ENCODE measurements at regions not wholly inside any gene's neighbourhood (a gene's known extent, or its start where the extent isn't known, plus 50 kb on each side); places are given as distances from the start of the nearest gene placed in this dataset.

- Histone ChIP-seq H3K4me1 (no peaks in the 10 kb centered on the region), H3K9me3 (no peaks in the 10 kb centered on the region), H3K36me3 (replicated peaks in 1 of 2; ENCODE audit: insufficient read depth in 1 of 2, low read depth in 2 of 2) (no peaks in the 10 kb centered on the region), H3K4me3 (no peak overlapping the region), H3K27ac (no peak overlapping the region), H3K27me3 (no peaks in the 10 kb centered on the region)
- DNase-seq, result no peak
- intact Hi-C loops (cut with DNase I), result no loop called here
- TF ChIP-seq POLR2A (IDR thresholded peaks at IDR 0.05), result no peak
- no peak for TF ChIP-seq CTCF (IDR thresholded peaks at IDR 0.05)
- WGBS, 2 donors, result 39 to 53% methylated on average over 3 of the region's 3 CpGs
- ATAC-seq, result no peak
Measured at GRCh38 chr2:82852787-82853186, 1606.3 kb downstream of the SUCLG1 start.

- no peak for ATAC-seq
- DNase-seq, result no peak
- 83 to 88% methylated on average over 10 of the region's 10 CpGs for WGBS, 2 donors
Measured at GRCh38 chr2:82848285-82848684, 1610.8 kb downstream of the SUCLG1 start.

GRCh38 chr2:82839036-82839435, 1620.0 kb downstream of the SUCLG1 start:
- Histone ChIP-seq H3K36me3 (replicated peaks in 1 of 2; ENCODE audit: insufficient read depth in 1 of 2, low read depth in 2 of 2) (no peaks in the 10 kb centered on the region), H3K4me1 (no peaks in the 10 kb centered on the region), H3K9me3 (no peaks in the 10 kb centered on the region), H3K27ac (no peak overlapping the region), H3K4me3 (no peak overlapping the region), H3K27me3 (no peaks in the 10 kb centered on the region)
- WGBS, 2 donors, result 65 to 67% methylated on average over 4 of the region's 4 CpGs
- intact Hi-C loops (cut with DNase I), result no loop called here
- no peak for ATAC-seq
- TF ChIP-seq POLR2A (IDR thresholded peaks at IDR 0.05) (no peak), CTCF (IDR thresholded peaks at IDR 0.05) (no peak)
- no peak for DNase-seq

More at GRCh38 chr2:82848285-82848684, 1610.8 kb downstream of the SUCLG1 start:
- H3K4me1 ChIP-seq, result no peaks in the 10 kb centered on the region
- no peaks in the 10 kb centered on the region for H3K9me3 ChIP-seq
- no peak overlapping the region for H3K27ac ChIP-seq
- intact Hi-C loops (cut with DNase I), result no loop called here
- H3K4me3 ChIP-seq, result no peak overlapping the region
- no peaks in the 10 kb centered on the region for H3K36me3 ChIP-seq (replicated peaks in 1 of 2; ENCODE audit: insufficient read depth in 1 of 2, low read depth in 2 of 2)
- TF ChIP-seq POLR2A (IDR thresholded peaks at IDR 0.05), result no peak
- no peak for TF ChIP-seq CTCF (IDR thresholded peaks at IDR 0.05)
- H3K27me3 ChIP-seq, result no peaks in the 10 kb centered on the region

- no peaks in the 10 kb centered on the region for H3K27me3 ChIP-seq
- H3K36me3 ChIP-seq (replicated peaks in 1 of 2; ENCODE audit: insufficient read depth in 1 of 2, low read depth in 2 of 2), result no peaks in the 10 kb centered on the region
- H3K9me3 ChIP-seq, result no peaks in the 10 kb centered on the region
- no peak overlapping the region for H3K27ac ChIP-seq
- TF ChIP-seq POLR2A (IDR thresholded peaks at IDR 0.05) (no peak), CTCF (IDR thresholded peaks at IDR 0.05) (no peak)
- H3K4me3 ChIP-seq, result no peak overlapping the region
- ATAC-seq (no peak), DNase-seq (no peak)
- H3K4me1 ChIP-seq, result no peaks in the 10 kb centered on the region
- WGBS, 2 donors, result 63 to 85% methylated on average over 3 of the region's 3 CpGs
- intact Hi-C loops (cut with DNase I), result no loop called here
Measured at GRCh38 chr2:82837588-82838304, 1621.3 kb downstream of the SUCLG1 start.

GRCh38 chr2:82834893-82835292, 1624.2 kb downstream of the SUCLG1 start:
- Histone ChIP-seq H3K9me3 (no peaks in the 10 kb centered on the region), H3K4me3 (no peak overlapping the region), H3K4me1 (peaks cover 17% of the 10 kb centered on the region), H3K27ac (no peak overlapping the region), H3K27me3 (no peaks in the 10 kb centered on the region), H3K36me3 (replicated peaks in 1 of 2; ENCODE audit: insufficient read depth in 1 of 2, low read depth in 2 of 2) (no peaks in the 10 kb centered on the region)
- TF ChIP-seq CTCF (IDR thresholded peaks at IDR 0.05) (no peak), POLR2A (IDR thresholded peaks at IDR 0.05) (no peak)
- DNase-seq, result no peak
- no peak for ATAC-seq
- intact Hi-C loops (cut with DNase I), result no loop called here
- WGBS, 2 donors, result 69 to 84% methylated on average over 1 of the region's 1 CpG

Data from body of pancreas (tissue), 4 donors.